ENCODE measurements at regions not wholly inside any gene's neighbourhood (a gene's known extent, or its start where the extent isn't known, plus 50 kb on each side); places are given as distances from the start of the nearest gene placed in this dataset.
"Not testable (repeated sequence)": the region's sequence is repeated elsewhere in the genome, so short reads cannot be mapped to it uniquely, and the experiment has no call there.

GRCh38 chr5:60530144-60530848 is 169.7 kb downstream of the DEPDC1B start:
- not testable (repeated sequence) for H3K4me3 ChIP-seq (ENCODE audit: low read length); H3K36me3 ChIP-seq (ENCODE audit: control insufficient read depth, insufficient read depth, low read length); H3K9me3 ChIP-seq (ENCODE audit: control insufficient read depth, low read length); H3K4me1 ChIP-seq (ENCODE audit: control insufficient read depth, insufficient read depth, low read length); H3K27me3 ChIP-seq (ENCODE audit: control insufficient read depth, insufficient read depth, low read length); H3K9ac ChIP-seq (ENCODE audit: low read length)

DNA sequence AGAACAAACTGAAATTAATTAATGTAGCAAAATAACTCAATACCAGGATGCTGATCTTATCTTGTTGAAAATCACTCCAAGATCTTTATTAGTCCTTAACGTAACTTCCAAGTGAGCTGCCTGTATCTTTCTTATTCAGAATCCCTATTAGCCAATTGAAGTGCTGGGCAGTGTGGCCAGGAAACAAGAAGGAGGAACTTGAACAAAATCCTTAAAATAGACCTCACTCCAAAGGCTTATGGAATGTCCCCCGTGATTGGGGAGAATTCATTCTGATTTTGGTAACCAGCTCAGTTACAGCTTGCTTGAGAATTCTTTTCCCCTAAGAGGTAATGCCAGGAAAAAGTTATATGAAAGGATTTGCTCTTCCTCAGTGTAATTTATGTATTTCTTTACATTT is 171.0 kb downstream of the DEPDC1B start:
- Histone ChIP-seq H3K9me3 (ENCODE audit: control insufficient read depth, low read length) (no peaks in the 10 kb centered on the region), H3K27me3 (ENCODE audit: control insufficient read depth, insufficient read depth, low read length) (no peaks in the 10 kb centered on the region), H3K4me3 (ENCODE audit: low read length) (no peak overlapping the region), H3K36me3 (ENCODE audit: control insufficient read depth, insufficient read depth, low read length) (no peaks in the 10 kb centered on the region), H3K9ac (ENCODE audit: low read length) (no peak overlapping the region), H3K4me1 (ENCODE audit: control insufficient read depth, insufficient read depth, low read length) (no peaks in the 10 kb centered on the region)

DNA sequence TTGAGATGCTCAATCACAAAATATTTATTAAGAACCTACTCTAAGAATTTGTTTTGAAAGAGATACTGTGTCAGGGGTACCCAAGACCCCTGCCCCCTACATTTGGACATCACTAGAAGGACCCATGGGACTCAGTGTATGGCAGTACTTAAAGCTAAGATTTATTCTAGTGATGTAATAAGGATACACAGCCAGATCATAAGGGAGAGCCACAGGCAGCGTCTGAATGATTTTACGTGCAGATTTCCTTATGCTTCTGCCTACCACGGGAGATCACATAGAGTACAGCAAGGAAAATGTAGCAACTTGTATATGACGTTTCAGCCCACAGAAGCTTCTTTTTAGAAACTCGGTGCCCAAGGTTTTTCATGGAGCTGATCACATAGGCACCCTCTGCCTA is 172.9 kb downstream of the DEPDC1B start:
- Histone ChIP-seq H3K9ac (ENCODE audit: low read length) (no peak overlapping the region), H3K4me3 (ENCODE audit: low read length) (no peak overlapping the region), H3K9me3 (ENCODE audit: control insufficient read depth, low read length) (no peaks in the 10 kb centered on the region), H3K4me1 (ENCODE audit: control insufficient read depth, insufficient read depth, low read length) (no peaks in the 10 kb centered on the region), H3K27me3 (ENCODE audit: control insufficient read depth, insufficient read depth, low read length) (no peaks in the 10 kb centered on the region), H3K36me3 (ENCODE audit: control insufficient read depth, insufficient read depth, low read length) (no peaks in the 10 kb centered on the region)

DNA sequence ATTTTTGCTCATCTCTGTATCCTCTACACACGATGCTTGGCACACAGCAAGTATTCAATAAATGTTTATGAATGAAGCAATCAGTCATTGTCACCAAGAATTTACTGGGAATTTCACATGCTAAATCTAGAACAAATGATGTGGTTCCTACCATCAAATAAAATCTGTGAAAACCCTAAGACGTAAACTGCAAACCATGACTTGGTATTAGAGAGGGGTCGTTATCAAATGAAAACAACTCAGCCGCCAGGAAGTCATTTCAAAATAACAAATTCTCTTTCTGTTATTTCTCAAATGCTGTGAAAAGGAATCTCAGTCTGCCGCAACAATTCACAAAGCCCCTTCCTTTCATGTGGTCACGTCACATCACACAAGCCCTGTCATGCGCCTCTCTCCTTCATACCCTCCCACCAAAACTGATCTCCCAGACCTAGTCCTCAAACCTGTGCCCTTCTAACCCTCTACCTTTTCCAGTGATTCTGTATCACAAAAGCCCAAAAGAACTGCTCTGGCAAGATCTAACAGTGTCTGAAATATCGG is 173.6 kb downstream of the DEPDC1B start:
- Histone ChIP-seq H3K4me1 (ENCODE audit: control insufficient read depth, insufficient read depth, low read length) (no peaks in the 10 kb centered on the region), H3K9ac (ENCODE audit: low read length) (no peak overlapping the region), H3K36me3 (ENCODE audit: control insufficient read depth, insufficient read depth, low read length) (no peaks in the 10 kb centered on the region), H3K9me3 (ENCODE audit: control insufficient read depth, low read length) (no peaks in the 10 kb centered on the region), H3K27me3 (ENCODE audit: control insufficient read depth, insufficient read depth, low read length) (no peaks in the 10 kb centered on the region), H3K4me3 (ENCODE audit: low read length) (no peak overlapping the region)

- no peak overlapping the region for H3K9ac ChIP-seq (ENCODE audit: low read length)
- H3K4me3 ChIP-seq (ENCODE audit: low read length), result no peak overlapping the region
- H3K9me3 ChIP-seq (ENCODE audit: control insufficient read depth, low read length), result no peaks in the 10 kb centered on the region
- H3K4me1 ChIP-seq (ENCODE audit: control insufficient read depth, insufficient read depth, low read length), result peaks cover 10% of the 10 kb centered on the region
- no peaks in the 10 kb centered on the region for H3K36me3 ChIP-seq (ENCODE audit: control insufficient read depth, insufficient read depth, low read length)
- H3K27me3 ChIP-seq (ENCODE audit: control insufficient read depth, insufficient read depth, low read length), result no peaks in the 10 kb centered on the region
Observed at GRCh38 chr5:60522292-60522905, 177.6 kb downstream of the DEPDC1B start.

- Histone ChIP-seq H3K27me3 (ENCODE audit: control insufficient read depth, insufficient read depth, low read length) (no peaks in the 10 kb centered on the region), H3K9ac (ENCODE audit: low read length) (no peak overlapping the region), H3K36me3 (ENCODE audit: control insufficient read depth, insufficient read depth, low read length) (no peaks in the 10 kb centered on the region), H3K4me3 (ENCODE audit: low read length) (no peak overlapping the region), H3K9me3 (ENCODE audit: control insufficient read depth, low read length) (no peaks in the 10 kb centered on the region), H3K4me1 (ENCODE audit: control insufficient read depth, insufficient read depth, low read length) (peaks cover 10% of the 10 kb centered on the region)
Observed at GRCh38 chr5:60521376-60522291, 178.3 kb downstream of the DEPDC1B start.

GRCh38 chr5:60520451-60521227 is 179.3 kb downstream of the DEPDC1B start:
- no peak overlapping the region for H3K9ac ChIP-seq (ENCODE audit: low read length)
- no peak overlapping the region for H3K4me3 ChIP-seq (ENCODE audit: low read length)
- H3K9me3 ChIP-seq (ENCODE audit: control insufficient read depth, low read length), result no peaks in the 10 kb centered on the region

GRCh38 chr5:60519372-60519771 is 180.6 kb downstream of the DEPDC1B start:
- Histone ChIP-seq H3K36me3 (ENCODE audit: control insufficient read depth, insufficient read depth, low read length) (no peaks in the 10 kb centered on the region), H3K4me1 (ENCODE audit: control insufficient read depth, insufficient read depth, low read length) (peaks cover 10% of the 10 kb centered on the region), H3K4me3 (ENCODE audit: low read length) (no peak overlapping the region)

More at GRCh38 chr5:60520451-60521227, 179.3 kb downstream of the DEPDC1B start:
- peaks cover 10% of the 10 kb centered on the region for H3K4me1 ChIP-seq (ENCODE audit: control insufficient read depth, insufficient read depth, low read length)
- no peaks in the 10 kb centered on the region for H3K27me3 ChIP-seq (ENCODE audit: control insufficient read depth, insufficient read depth, low read length)
- no peaks in the 10 kb centered on the region for H3K36me3 ChIP-seq (ENCODE audit: control insufficient read depth, insufficient read depth, low read length)

DNA sequence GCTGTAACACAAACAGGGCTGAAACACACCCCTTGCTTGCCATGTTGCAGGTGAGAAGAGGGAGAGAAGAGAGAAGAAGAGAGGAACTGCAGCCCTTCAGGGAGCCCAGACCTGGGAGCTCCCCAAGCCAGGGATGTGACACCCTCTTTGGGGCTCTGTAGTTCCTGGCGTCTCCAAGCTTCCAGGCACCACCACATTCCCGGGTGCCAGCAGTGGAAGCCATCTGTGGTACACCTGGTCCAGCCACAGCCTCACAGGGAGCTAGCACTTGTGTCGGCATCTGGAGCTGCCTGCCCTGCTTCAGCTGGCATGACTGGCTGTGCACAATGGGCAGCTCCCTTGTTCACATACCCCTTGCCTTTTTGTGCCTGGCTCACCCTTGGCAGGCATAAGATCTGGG is 182.1 kb downstream of the DEPDC1B start:
- Histone ChIP-seq H3K4me1 (ENCODE audit: control insufficient read depth, insufficient read depth, low read length) (peaks cover 10% of the 10 kb centered on the region), H3K36me3 (ENCODE audit: control insufficient read depth, insufficient read depth, low read length) (no peaks in the 10 kb centered on the region), H3K4me3 (ENCODE audit: low read length) (no peak overlapping the region), H3K9me3 (ENCODE audit: control insufficient read depth, low read length) (no peaks in the 10 kb centered on the region), H3K27me3 (ENCODE audit: control insufficient read depth, insufficient read depth, low read length) (no peaks in the 10 kb centered on the region), H3K9ac (ENCODE audit: low read length) (no peak overlapping the region)

More at GRCh38 chr5:60519372-60519771, 180.6 kb downstream of the DEPDC1B start:
- H3K9ac ChIP-seq (ENCODE audit: low read length), result no peak overlapping the region
- no peaks in the 10 kb centered on the region for H3K27me3 ChIP-seq (ENCODE audit: control insufficient read depth, insufficient read depth, low read length)
- H3K9me3 ChIP-seq (ENCODE audit: control insufficient read depth, low read length), result no peaks in the 10 kb centered on the region

GRCh38 chr5:60517094-60517694 is 182.8 kb downstream of the DEPDC1B start:
- H3K9ac ChIP-seq (ENCODE audit: low read length), result no peak overlapping the region
- no peaks in the 10 kb centered on the region for H3K9me3 ChIP-seq (ENCODE audit: control insufficient read depth, low read length)
- no peaks in the 10 kb centered on the region for H3K36me3 ChIP-seq (ENCODE audit: control insufficient read depth, insufficient read depth, low read length)
- peaks cover 10% of the 10 kb centered on the region for H3K4me1 ChIP-seq (ENCODE audit: control insufficient read depth, insufficient read depth, low read length)
- no peak overlapping the region for H3K4me3 ChIP-seq (ENCODE audit: low read length)
- no peaks in the 10 kb centered on the region for H3K27me3 ChIP-seq (ENCODE audit: control insufficient read depth, insufficient read depth, low read length)

DNA sequence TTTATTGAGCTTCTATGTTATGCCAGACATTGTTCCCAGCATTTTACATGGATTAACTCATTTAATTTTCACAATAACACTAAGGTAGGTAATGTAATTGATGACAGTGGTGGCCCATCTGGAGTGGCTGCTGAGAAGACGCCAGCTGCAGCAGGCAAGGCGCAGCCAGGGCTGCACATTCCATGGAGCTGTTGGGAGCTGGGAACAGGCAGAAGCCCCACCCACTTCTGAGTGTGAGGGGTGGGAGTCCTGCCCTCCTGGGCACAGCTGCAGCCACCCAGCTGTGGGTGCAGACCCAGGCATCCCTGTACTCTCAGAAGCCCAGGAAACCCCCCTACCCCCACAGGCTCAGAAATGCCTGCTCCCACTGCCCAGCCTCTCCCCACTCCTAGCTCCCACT is 183.3 kb downstream of the DEPDC1B start:
- Histone ChIP-seq H3K9me3 (ENCODE audit: control insufficient read depth, low read length) (no peaks in the 10 kb centered on the region), H3K36me3 (ENCODE audit: control insufficient read depth, insufficient read depth, low read length) (no peaks in the 10 kb centered on the region), H3K27me3 (ENCODE audit: control insufficient read depth, insufficient read depth, low read length) (no peaks in the 10 kb centered on the region), H3K4me3 (ENCODE audit: low read length) (no peak overlapping the region), H3K4me1 (ENCODE audit: control insufficient read depth, insufficient read depth, low read length) (peaks cover 10% of the 10 kb centered on the region), H3K9ac (ENCODE audit: low read length) (no peak overlapping the region)

All from mucosa of stomach (tissue), 1 donor.